Esophagus (tissue), 2 donors: ENCODE measurements at regions not wholly inside any gene's neighbourhood (a gene's known extent, or its start where the extent isn't known, plus 50 kb on each side); places are given as distances from the start of the nearest gene placed in this dataset.

Experiments
- H3K27ac ChIP-seq, 2 donors: one replicate each; pipeline ENCODE4 v1.5.1; 2013; ENCODE audit warnings: low read depth in 2 of 2, mild to moderate bottlenecking in 2 of 2, inconsistent platforms in 1 of 2, low read length in 1 of 2, moderate library complexity in 1 of 2
- H3K27me3 ChIP-seq, 2 donors: one replicate each; pipeline ENCODE4 v1.6.1; 2013; ENCODE audit warnings: low read length in 2 of 2, control low read depth in 1 of 2, mild to moderate bottlenecking in 1 of 2; ENCODE audit not compliant: insufficient read depth in 2 of 2, control insufficient read depth in 1 of 2
- H3K36me3 ChIP-seq, 2 donors: one replicate each; pipeline ENCODE4 v1.6.1; 2013; ENCODE audit warnings: low read length in 1 of 2; ENCODE audit not compliant: control insufficient read depth in 2 of 2, insufficient read depth in 2 of 2
- H3K4me1 ChIP-seq, 2 donors: one replicate each; pipeline ENCODE4 v1.6.1; 2013; ENCODE audit warnings: low read length in 1 of 2; ENCODE audit not compliant: control insufficient read depth in 2 of 2, insufficient read depth in 2 of 2
- H3K4me3 ChIP-seq, 2 donors: one replicate each; pipeline ENCODE4 v1.5.1; 2013; ENCODE audit warnings: low read length in 2 of 2, mild to moderate bottlenecking in 2 of 2, low read depth in 1 of 2, moderate library complexity in 1 of 2
- H3K9me3 ChIP-seq, 2 donors: one replicate each; pipeline ENCODE4 v1.6.1; 2013; ENCODE audit warnings: mild to moderate bottlenecking in 2 of 2, low read depth in 1 of 2, low read length in 1 of 2, moderate library complexity in 1 of 2; ENCODE audit not compliant: control insufficient read depth in 2 of 2, insufficient read depth in 1 of 2
- WGBS, 2 donors: extraction: QIAGEN DNeasy Blood & Tissue Kit; methylation state at CpG; one replicate each; pipeline ENCODE4 v1.1.7; 2013; 5-methylcytosine and 5-hydroxymethylcytosine counted together
- donor health status: healthy with polysubstance abuse.
- donor health status: Bipolar disorder and iron deficiency.

DNA sequence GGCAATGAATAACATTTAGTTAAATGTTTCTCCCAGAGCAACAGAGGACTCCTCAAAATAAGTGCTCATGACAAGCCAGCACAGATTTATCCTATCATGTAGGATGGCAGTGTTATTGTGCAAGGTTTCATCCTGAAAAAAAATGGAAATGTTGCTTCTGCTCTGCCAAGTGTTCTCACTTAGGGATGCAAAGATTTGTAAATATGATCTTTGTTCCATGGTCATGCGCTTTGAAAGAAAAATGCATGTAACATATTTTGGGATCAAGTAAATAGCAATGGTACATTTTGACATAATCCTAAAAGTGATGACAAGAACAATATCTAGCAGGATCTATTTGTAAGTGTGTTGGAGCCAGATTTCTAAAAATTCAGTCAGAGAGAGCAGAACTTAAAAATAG lies 229.5 kb upstream of the CCDC150 start:
- H3K4me1 ChIP-seq, result no peaks in the 10 kb centered on the region
- WGBS, 2 donors, result 85% methylated on average over 1 of the region's 1 CpG
- H3K27me3 ChIP-seq, result no peaks in the 10 kb centered on the region
- no peaks in the 10 kb centered on the region for H3K36me3 ChIP-seq
- no peak overlapping the region for H3K27ac ChIP-seq
- H3K4me3 ChIP-seq, result no peak overlapping the region
- no peaks in the 10 kb centered on the region for H3K9me3 ChIP-seq

DNA sequence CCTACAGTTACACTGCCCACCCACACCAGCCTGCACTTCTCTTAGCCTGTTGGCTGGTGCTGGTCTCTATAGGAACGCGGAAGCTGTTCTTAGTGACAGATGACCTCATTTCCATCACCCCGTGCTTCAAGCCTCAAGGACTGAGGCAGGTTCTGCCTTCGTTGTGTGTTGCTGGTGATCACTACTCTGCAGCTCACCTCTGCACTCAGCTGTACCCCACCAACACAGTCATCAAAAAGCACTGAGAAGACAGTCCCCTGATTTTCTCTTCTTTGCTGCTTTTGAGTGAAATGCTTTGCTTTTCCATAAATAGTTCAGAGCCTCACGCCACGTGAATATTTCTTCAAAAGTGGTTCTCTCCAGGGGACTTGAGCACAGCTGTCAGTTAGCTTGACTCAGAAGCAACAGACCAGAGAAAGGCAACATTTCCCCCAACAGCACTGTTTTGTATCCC lies 225.7 kb upstream of the CCDC150 start:
- H3K9me3 ChIP-seq, result no peaks in the 10 kb centered on the region
- H3K4me1 ChIP-seq, result no peaks in the 10 kb centered on the region
- no peaks in the 10 kb centered on the region for H3K27me3 ChIP-seq
- H3K27ac ChIP-seq, result no peak overlapping the region
- WGBS, 2 donors, result 59 to 69% methylated on average over 6 of the region's 6 CpGs
- no peak overlapping the region for H3K4me3 ChIP-seq
- no peaks in the 10 kb centered on the region for H3K36me3 ChIP-seq

DNA sequence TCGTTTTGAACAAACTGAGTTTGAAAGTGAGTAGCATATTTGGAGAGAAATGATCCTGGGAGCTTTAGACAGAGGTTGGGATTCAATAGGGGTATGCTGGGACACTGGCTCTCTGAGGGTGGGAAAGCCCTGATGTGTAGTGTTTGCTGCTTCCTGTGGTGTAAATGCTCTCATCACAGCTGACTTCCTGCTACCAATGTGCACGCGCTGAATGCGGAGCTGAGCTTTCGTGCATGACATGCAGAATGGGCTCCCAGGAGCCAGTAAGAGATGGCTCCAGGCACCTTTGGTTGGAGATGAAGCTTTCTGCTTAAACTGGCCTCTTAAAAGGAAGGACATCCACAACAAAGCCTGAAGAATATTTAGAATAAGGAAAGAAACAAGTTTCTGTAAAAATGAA lies 224.1 kb upstream of the CCDC150 start:
- Histone ChIP-seq H3K27me3 (no peaks in the 10 kb centered on the region), H3K36me3 (no peaks in the 10 kb centered on the region)
- WGBS, 2 donors, result 65 to 66% methylated on average over 5 of the region's 5 CpGs

DNA sequence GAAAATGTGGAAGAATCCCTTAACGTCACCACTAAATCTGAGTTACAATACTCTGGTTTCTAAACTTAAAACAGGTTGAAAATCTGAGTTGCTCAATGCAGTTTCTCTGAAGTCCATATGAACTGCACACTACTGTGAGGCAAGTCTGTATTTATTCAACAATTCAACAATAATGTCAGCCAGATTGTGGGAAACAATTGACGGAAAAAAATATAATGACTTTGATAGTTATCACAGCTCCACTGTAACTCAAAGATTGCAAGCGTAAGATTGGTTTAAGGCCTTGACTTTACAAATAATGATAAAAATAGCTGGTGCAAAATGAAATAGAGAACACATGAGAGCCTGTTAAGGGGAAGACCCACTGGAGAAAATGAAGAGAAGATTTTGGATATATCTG lies 219.4 kb upstream of the CCDC150 start:
- Histone ChIP-seq H3K4me3 (no peak overlapping the region), H3K27ac (no peak overlapping the region), H3K36me3 (no peaks in the 10 kb centered on the region), H3K27me3 (no peaks in the 10 kb centered on the region), H3K4me1 (no peaks in the 10 kb centered on the region), H3K9me3 (no peaks in the 10 kb centered on the region)
- WGBS, 2 donors, result 78 to 89% methylated on average over 3 of the region's 3 CpGs

More for the DNA sequence above, 224.1 kb upstream of the CCDC150 start:
- no peak overlapping the region for H3K4me3 ChIP-seq
- H3K4me1 ChIP-seq, result no peaks in the 10 kb centered on the region
- no peaks in the 10 kb centered on the region for H3K9me3 ChIP-seq
- H3K27ac ChIP-seq, result no peak overlapping the region

DNA sequence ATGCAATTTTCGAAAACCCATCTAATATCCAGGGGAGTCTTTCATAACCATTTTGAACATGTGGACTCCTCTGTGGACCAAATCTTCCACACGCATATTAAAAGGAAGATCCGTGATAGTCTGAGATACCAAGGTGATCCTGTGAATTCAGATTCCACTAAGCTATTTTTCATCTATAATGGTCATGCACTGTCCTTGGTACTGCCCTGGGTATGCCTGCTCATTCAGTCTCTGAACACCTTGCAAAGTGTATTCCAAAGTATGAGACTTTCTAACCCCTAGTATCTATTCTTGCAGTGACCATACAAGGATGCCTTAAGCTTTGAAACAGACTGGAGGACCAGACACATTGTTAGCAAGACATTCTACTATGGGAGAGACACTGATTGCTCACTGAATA lies 217.6 kb upstream of the CCDC150 start:
- Histone ChIP-seq H3K4me1 (no peaks in the 10 kb centered on the region), H3K9me3 (no peaks in the 10 kb centered on the region), H3K27me3 (no peaks in the 10 kb centered on the region), H3K4me3 (no peak overlapping the region), H3K27ac (no peak overlapping the region), H3K36me3 (no peaks in the 10 kb centered on the region)
- 81 to 92% methylated on average over 3 of the region's 3 CpGs for WGBS, 2 donors

- WGBS, 2 donors, result 56 to 73% methylated on average over 2 of the region's 2 CpGs
- H3K36me3 ChIP-seq, result no peaks in the 10 kb centered on the region
- H3K27me3 ChIP-seq, result no peaks in the 10 kb centered on the region
- no peaks in the 10 kb centered on the region for H3K4me1 ChIP-seq
- no peak overlapping the region for H3K27ac ChIP-seq
- H3K9me3 ChIP-seq, result no peaks in the 10 kb centered on the region
- H3K4me3 ChIP-seq, result no peak overlapping the region
Measured at GRCh38 chr2:196422361-196422760, 217.2 kb upstream of the CCDC150 start.

DNA sequence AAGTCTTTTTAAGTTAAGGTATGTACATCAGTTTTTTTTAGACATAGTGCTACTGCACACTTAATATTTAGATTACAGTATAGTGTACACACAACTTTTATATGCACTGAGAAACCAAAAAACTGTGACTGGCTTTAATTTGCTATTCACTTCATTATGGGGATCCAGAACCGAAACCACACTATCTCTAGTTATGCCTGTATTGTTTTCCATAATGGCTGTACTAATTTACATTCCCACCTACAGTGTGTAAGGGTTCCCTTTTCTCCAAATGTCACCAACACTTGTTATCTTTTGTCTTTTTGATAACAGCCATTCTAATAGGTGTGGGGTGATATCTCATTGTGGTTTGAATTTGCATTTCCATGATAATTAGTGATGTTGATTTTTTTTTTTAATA lies 213.4 kb upstream of the CCDC150 start:
- no peaks in the 10 kb centered on the region for H3K4me1 ChIP-seq
- H3K27me3 ChIP-seq, result no peaks in the 10 kb centered on the region
- H3K4me3 ChIP-seq, result no peak overlapping the region
- WGBS, 2 donors, result 88 to 91% methylated on average over 1 of the region's 1 CpG
- H3K36me3 ChIP-seq, result no peaks in the 10 kb centered on the region
- H3K27ac ChIP-seq, result no peak overlapping the region
- no peaks in the 10 kb centered on the region for H3K9me3 ChIP-seq

DNA sequence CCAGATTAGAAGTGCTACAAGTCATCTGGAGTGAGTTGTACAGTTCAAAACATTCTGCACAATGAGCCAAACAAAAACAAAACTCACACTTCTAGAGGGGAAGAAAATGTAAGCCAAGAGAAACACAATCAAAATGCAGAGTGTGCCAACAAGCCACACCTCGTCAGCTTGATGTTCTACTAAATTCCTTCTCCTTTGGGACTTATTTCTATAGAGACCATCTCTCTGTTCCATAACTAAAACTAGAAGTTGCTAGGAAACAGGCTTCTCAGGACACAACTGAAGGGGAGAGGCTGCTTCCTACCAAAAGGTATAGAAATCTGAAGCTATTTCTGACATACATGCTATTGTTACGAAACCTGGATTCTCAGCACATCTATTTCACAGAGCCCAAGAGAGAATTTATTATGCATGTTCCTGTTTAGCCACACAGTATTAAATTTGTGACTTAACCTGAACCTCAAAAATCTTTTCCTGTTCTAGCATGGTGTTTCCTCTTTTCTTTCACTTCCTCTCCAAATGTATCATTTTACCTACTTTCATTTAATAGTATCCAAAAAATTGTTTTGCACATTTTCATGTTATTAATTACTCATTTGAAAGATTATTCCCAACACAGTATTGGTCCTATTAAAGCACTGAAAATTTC lies 211.4 kb upstream of the CCDC150 start:
- H3K36me3 ChIP-seq, result no peaks in the 10 kb centered on the region
- H3K27me3 ChIP-seq, result no peaks in the 10 kb centered on the region
- no peaks in the 10 kb centered on the region for H3K9me3 ChIP-seq
- no peaks in the 10 kb centered on the region for H3K4me1 ChIP-seq
- 9 to 13% methylated on average over 2 of the region's 2 CpGs for WGBS, 2 donors
- H3K4me3 ChIP-seq, result no peak overlapping the region
- no peak overlapping the region for H3K27ac ChIP-seq

DNA sequence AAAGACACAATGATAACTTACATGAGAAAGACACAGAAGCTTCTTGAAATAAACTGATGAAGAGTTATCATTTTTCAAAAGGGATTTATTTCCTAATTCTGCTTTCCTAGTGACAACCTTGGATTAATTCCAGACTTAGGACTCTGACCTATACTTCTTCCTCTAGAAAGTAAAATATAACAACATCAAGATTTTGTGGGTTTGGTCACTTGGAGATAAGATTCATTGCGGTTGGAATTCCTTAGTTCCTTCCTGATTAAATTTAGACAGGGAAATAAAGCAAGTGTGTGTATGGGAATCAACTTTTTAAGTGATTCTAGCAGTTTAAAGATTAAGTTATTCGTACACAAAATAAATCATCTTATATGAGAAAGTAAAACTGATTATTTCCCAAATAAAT lies 208.4 kb upstream of the CCDC150 start:
- Histone ChIP-seq H3K27me3 (no peaks in the 10 kb centered on the region), H3K36me3 (no peaks in the 10 kb centered on the region), H3K27ac (no peak overlapping the region), H3K4me1 (no peaks in the 10 kb centered on the region), H3K9me3 (no peaks in the 10 kb centered on the region), H3K4me3 (no peak overlapping the region)
- WGBS, 2 donors, result 60 to 75% methylated on average over 2 of the region's 2 CpGs

- Histone ChIP-seq H3K4me1 (no peaks in the 10 kb centered on the region), H3K9me3 (no peaks in the 10 kb centered on the region), H3K27ac (no peak overlapping the region), H3K4me3 (no peak overlapping the region), H3K36me3 (no peaks in the 10 kb centered on the region), H3K27me3 (no peaks in the 10 kb centered on the region)
- WGBS, 2 donors, result 63 to 75% methylated on average over 4 of the region's 4 CpGs
Measured at GRCh38 chr2:196431957-196432356, 207.6 kb upstream of the CCDC150 start.
